Endodermal cell (in vitro differentiated cells): ENCODE measurements at regions not wholly inside any gene's neighbourhood (a gene's known extent, or its start where the extent isn't known, plus 50 kb on each side); places are given as distances from the start of the nearest gene placed in this dataset.
"Not testable (repeated sequence)": the region's sequence is repeated elsewhere in the genome, so short reads cannot be mapped to it uniquely, and the experiment has no call there.

Source experiments
- DNase-seq: peaks from one replicate; pipeline ENCODE4 v3.0.0-alpha.2; 2017
- H3K27ac ChIP-seq: 2 replicates; pipeline ENCODE4 v1.5.1; 2013; ENCODE audit warnings: mild to moderate bottlenecking, low read depth, low read length, moderate library complexity
- H3K27me3 ChIP-seq: 2 replicates; pipeline ENCODE4 v1.6.1; 2013; ENCODE audit warnings: mild to moderate bottlenecking, low read length, moderate library complexity; ENCODE audit not compliant: insufficient read depth, control insufficient read depth, poor library complexity, severe bottlenecking
- H3K36me3 ChIP-seq: 2 replicates; pipeline ENCODE4 v1.7.0; 2013; ENCODE audit warnings: mild to moderate bottlenecking, low read length, moderate library complexity; ENCODE audit not compliant: control insufficient read depth, insufficient read depth
- H3K4me1 ChIP-seq: one replicate; pipeline ENCODE4 v1.7.0; 2013; ENCODE audit warnings: low read length; ENCODE audit not compliant: control insufficient read depth, insufficient read depth
- H3K4me3 ChIP-seq: 2 replicates; pipeline ENCODE4 v1.5.1; 2013; ENCODE audit warnings: mild to moderate bottlenecking, low read length, moderate library complexity
- H3K9ac ChIP-seq: 2 replicates; pipeline ENCODE4 v1.6.1; 2013; ENCODE audit warnings: mild to moderate bottlenecking, low read length, moderate library complexity; ENCODE audit not compliant: poor library complexity, severe bottlenecking; ENCODE audit errors: extremely low read depth
- H3K9me3 ChIP-seq: 2 replicates; pipeline ENCODE4 v1.6.1; 2013; ENCODE audit warnings: mild to moderate bottlenecking, low read length, moderate library complexity; ENCODE audit not compliant: control insufficient read depth
- H3K27ac Mint-ChIP-seq: 2 replicates; pipeline ENCODE4 v1.8.0; 2020; ENCODE audit warnings: mixed read lengths
- H3K27me3 Mint-ChIP-seq: 2 replicates; pipeline ENCODE4 v1.8.0; 2021; ENCODE audit warnings: mild to moderate bottlenecking, mixed read lengths; ENCODE audit not compliant: insufficient read depth
- H3K36me3 Mint-ChIP-seq: 2 replicates; pipeline ENCODE4 v1.8.0; 2020; ENCODE audit warnings: low read depth, mixed read lengths
- H3K4me1 Mint-ChIP-seq: 2 replicates; pipeline ENCODE4 v1.8.0; 2020; ENCODE audit warnings: mixed read lengths
- H3K4me3 Mint-ChIP-seq: 2 replicates; pipeline ENCODE4 v1.8.0; 2020; ENCODE audit warnings: mild to moderate bottlenecking, moderate library complexity, mixed read lengths
- H3K9me3 Mint-ChIP-seq: 2 replicates; pipeline ENCODE4 v1.8.0; 2020; ENCODE audit warnings: mild to moderate bottlenecking, mixed read lengths
- WGBS, 2 experiments: methylation state at CpG; one replicate each; pipeline versions ENCODE4 v1.1.5 to v1.1.7; 2013; ENCODE audit warnings: missing lambda C conversion rate in 2 of 2, mixed read lengths in 1 of 2; ENCODE audit not compliant: insufficient coverage in 1 of 2, insufficient read length in 1 of 2; 5-methylcytosine and 5-hydroxymethylcytosine counted together

DNA sequence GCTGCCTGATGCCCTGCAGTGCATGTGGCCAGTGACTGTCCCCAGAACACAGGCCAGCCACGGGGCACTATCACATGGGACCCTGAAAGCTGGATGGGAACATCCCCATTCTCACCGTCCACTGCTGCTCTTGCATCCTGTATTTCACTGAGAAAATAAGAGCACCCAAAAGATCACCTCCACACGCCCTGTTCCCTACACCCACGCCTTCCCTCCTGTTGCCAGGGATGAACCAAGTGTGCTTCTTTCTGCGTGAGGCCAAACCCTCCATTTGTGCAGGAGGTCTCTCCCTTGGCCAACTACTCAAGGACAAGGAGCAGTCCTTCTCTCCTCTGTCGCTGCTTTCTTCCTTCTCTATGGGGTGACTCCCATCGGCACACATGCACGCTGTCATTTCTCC is 118.3 kb downstream of the LRRC37A3 start:
- H3K9me3 Mint-ChIP-seq: not testable (repeated sequence)

GRCh38 chr17:64800361-64800895 is 118.8 kb downstream of the LRRC37A3 start:
- not testable (repeated sequence) for H3K4me3 Mint-ChIP-seq, H3K9me3 Mint-ChIP-seq, H3K27ac Mint-ChIP-seq, H3K36me3 Mint-ChIP-seq, H3K27me3 ChIP-seq, H3K4me1 ChIP-seq, H3K27me3 Mint-ChIP-seq, H3K36me3 ChIP-seq, H3K4me3 ChIP-seq, H3K27ac ChIP-seq, H3K9ac ChIP-seq, H3K9me3 ChIP-seq, DNase-seq, H3K4me1 Mint-ChIP-seq
- 91 to 100% methylated on average over 5 to 21 of the region's 21 CpGs for WGBS, 2 experiments

More for the DNA sequence above, 118.3 kb downstream of the LRRC37A3 start:
- not testable (repeated sequence) for H3K36me3 ChIP-seq, H3K27ac Mint-ChIP-seq, H3K4me1 Mint-ChIP-seq, H3K4me1 ChIP-seq, H3K9me3 ChIP-seq, H3K4me3 ChIP-seq, H3K27ac ChIP-seq, DNase-seq, H3K9ac ChIP-seq, H3K4me3 Mint-ChIP-seq, H3K27me3 Mint-ChIP-seq, H3K27me3 ChIP-seq
- 89 to 92% methylated on average over 6 to 7 of the region's 8 CpGs for WGBS, 2 experiments
- peaks cover 12% of the 10 kb centered on the region for H3K36me3 Mint-ChIP-seq

- not testable (repeated sequence) for H3K36me3 Mint-ChIP-seq, H3K27me3 Mint-ChIP-seq, H3K4me3 ChIP-seq, H3K36me3 ChIP-seq, H3K27ac Mint-ChIP-seq, H3K9me3 Mint-ChIP-seq, H3K9me3 ChIP-seq, H3K4me1 Mint-ChIP-seq, H3K4me1 ChIP-seq, H3K9ac ChIP-seq, DNase-seq, H3K27ac ChIP-seq, H3K27me3 ChIP-seq, H3K4me3 Mint-ChIP-seq
- 97% methylated on average over 5 of the region's 13 CpGs; no CpG with 5 or more reads in 1 of the 2 experiments for WGBS, 2 experiments
Observed at GRCh38 chr17:64799543-64800188, 119.6 kb downstream of the LRRC37A3 start.

DNA sequence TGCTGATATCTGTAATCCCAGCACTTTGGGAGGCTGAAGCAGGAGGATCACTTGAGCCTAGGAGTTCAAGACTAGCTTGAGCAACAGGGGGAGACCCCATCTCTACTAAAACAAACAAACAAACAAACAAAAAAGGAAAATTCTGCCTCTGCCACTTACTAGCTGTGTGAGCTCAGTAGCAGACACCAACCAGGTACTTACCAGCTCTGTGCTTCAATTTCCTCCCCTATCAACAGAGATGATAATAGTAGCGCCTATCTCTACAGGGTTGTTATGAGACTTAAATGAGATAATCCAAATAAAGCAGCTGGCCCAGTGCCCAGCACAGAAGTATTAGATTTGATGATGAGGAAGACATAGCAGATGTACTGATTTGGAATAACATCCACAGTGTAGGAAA is 120.3 kb downstream of the LRRC37A3 start:
- not testable (repeated sequence) for H3K27me3 ChIP-seq, H3K4me3 ChIP-seq, H3K9me3 ChIP-seq, H3K27ac Mint-ChIP-seq, H3K4me3 Mint-ChIP-seq, H3K9me3 Mint-ChIP-seq, H3K27me3 Mint-ChIP-seq, H3K4me1 ChIP-seq, H3K4me1 Mint-ChIP-seq, H3K36me3 ChIP-seq, H3K27ac ChIP-seq, H3K9ac ChIP-seq, H3K36me3 Mint-ChIP-seq, DNase-seq
- WGBS, 2 experiments: no CpG with 5 or more reads among the region's 1 CpG

GRCh38 chr17:64798489-64798790 is 120.8 kb downstream of the LRRC37A3 start:
- H3K36me3 ChIP-seq, H3K27me3 ChIP-seq, H3K27ac Mint-ChIP-seq, H3K4me1 Mint-ChIP-seq, H3K4me3 ChIP-seq, DNase-seq, H3K9me3 ChIP-seq, H3K27me3 Mint-ChIP-seq, H3K9me3 Mint-ChIP-seq, H3K4me1 ChIP-seq, H3K9ac ChIP-seq, H3K36me3 Mint-ChIP-seq, H3K27ac ChIP-seq, H3K4me3 Mint-ChIP-seq: not testable (repeated sequence)
- 92 to 93% methylated on average over 2 to 5 of the region's 5 CpGs for WGBS, 2 experiments
